ENCODE measurements at regions not wholly inside any gene's neighbourhood (a gene's known extent, or its start where the extent isn't known, plus 50 kb on each side); places are given as distances from the start of the nearest gene placed in this dataset.

DNA sequence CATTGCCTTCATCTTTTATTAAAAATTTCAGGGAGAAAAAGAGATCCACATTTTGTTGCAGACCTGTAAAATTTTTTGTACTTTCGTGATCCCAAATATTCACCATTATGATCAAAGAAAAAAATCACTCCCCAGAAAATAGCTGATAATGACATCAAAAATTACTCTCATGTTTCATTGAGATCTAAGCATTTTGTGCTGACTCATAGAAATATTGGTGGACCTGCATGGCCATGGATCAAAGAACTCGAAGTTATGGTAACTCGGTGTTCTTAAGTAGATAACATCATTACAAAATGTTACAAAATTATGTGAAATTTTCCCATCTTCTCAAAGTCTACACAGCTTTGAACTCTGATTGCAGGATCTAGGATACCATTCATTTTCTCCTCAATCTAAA lies 135.8 kb downstream of the PTGER3 start:
- peaks cover 0 to 4% (median 0%) of the 10 kb centered on the region in 3 donors for H3K27me3 Mint-ChIP-seq (ENCODE audit: low read depth in 3 of 3)
- H3K9me3 Mint-ChIP-seq, result peaks cover 0 to 3% (median 0%) of the 10 kb centered on the region in 6 donors
- H3K27ac Mint-ChIP-seq, result no peak overlapping the region
- H3K4me3 Mint-ChIP-seq, result no peak overlapping the region
- no peaks in the 10 kb centered on the region for H3K36me3 Mint-ChIP-seq
- H3K4me1 Mint-ChIP-seq, result peaks cover 44 to 52% of the 10 kb centered on the region in 2 donors
- no peak for DNase-seq

DNA sequence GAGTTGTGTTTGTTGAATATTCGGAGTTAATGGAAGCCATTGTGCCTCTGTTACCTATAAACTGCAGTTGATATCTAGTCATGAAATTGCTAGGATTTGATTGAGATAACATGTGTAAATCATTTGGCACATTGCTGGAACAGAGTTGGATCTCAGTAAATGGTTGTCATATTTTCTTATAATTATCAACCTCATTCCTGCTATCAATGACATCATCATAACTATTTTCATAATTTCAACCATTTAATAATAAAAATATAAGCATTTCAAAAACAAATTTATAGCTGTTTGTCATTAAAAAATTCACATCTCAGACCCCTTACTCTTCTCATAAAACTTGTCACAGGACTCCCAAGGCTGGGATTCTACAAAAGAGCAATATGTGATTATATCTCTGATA lies 133.4 kb downstream of the PTGER3 start:
- H3K4me3 Mint-ChIP-seq, result no peak overlapping the region
- H3K27ac Mint-ChIP-seq, result no peak overlapping the region
- H3K27me3 Mint-ChIP-seq (ENCODE audit: low read depth in 3 of 3), result peaks cover 2 to 4% (median 3%) of the 10 kb centered on the region in 3 donors
- no peak for DNase-seq
- H3K9me3 Mint-ChIP-seq, result peaks cover 0 to 3% (median 0%) of the 10 kb centered on the region in 6 donors
- H3K4me1 Mint-ChIP-seq, result peaks cover 20 to 29% of the 10 kb centered on the region in 2 donors
- no peaks in the 10 kb centered on the region for H3K36me3 Mint-ChIP-seq

DNA sequence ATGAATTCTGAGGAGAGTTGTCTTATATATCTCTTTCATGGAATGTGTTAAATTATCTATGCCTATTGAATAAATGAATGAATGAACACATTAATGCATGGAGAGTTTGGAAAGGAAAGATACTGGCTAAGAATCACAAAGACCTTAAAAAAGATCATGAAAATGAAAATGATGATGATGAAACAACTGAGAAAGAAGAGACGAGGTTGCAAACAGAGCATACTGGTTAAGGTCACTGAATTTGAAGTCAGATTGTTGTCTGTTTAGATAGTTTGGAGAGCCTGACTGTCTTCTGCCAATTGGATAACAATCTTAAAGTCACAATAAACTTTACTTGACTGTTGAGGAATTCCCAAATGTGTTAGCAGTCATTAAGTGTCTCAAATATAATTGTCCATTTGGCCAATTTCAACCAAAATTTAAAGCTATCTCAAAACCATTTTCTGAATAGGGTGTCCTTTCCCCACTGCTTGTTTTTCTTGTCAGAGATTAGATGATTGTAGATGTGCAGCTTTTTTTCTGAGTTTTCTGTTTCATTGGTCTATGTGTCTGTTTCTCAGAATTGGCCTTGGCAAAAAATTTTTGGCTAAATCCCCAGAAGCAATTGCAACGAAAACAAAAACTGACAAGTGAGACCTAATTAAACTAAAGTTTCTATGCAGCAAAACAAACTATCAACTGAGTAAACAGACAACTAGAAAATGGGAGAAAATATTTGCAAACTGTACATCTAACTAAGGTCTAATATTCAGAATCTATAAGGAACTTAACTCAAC lies 132.2 kb downstream of the PTGER3 start:
- H3K4me1 Mint-ChIP-seq, result peaks cover 10 to 16% of the 10 kb centered on the region in 2 donors
- no peaks in the 10 kb centered on the region for H3K36me3 Mint-ChIP-seq
- no peak overlapping the region for H3K27ac Mint-ChIP-seq

DNA sequence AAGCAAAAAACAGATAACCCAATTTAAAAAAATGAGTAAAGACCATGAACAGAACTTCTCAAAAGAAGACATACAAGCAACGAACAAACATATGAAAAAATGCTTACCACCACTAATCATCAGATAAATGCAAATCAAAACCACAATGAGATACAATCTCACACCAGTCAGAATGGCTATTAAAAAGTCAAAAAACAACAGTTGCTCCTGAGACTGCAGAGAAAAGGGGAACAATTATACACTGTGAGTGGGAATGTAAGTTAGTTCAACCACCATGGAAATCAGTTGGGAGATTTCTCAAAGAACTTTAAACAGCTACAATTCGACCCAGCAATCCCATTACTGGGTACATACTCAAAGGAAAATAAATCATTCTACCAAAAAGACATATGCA lies 131.6 kb downstream of the PTGER3 start:
- H3K9me3 Mint-ChIP-seq, result peaks cover 0 to 7% (median 1%) of the 10 kb centered on the region in 6 donors
- H3K27ac Mint-ChIP-seq, result no peak overlapping the region
- no peak for DNase-seq
- peaks cover 2 to 4% (median 3%) of the 10 kb centered on the region in 3 donors for H3K27me3 Mint-ChIP-seq (ENCODE audit: low read depth in 3 of 3)
- H3K4me3 Mint-ChIP-seq, result no peak overlapping the region
- peaks cover 9 to 12% of the 10 kb centered on the region in 2 donors for H3K4me1 Mint-ChIP-seq
- H3K36me3 Mint-ChIP-seq, result no peaks in the 10 kb centered on the region

More for the DNA sequence above, 132.2 kb downstream of the PTGER3 start:
- DNase-seq, result no peak
- Mint-ChIP-seq H3K4me3 (no peak overlapping the region), H3K27me3 (ENCODE audit: low read depth in 3 of 3) (peaks cover 2 to 4% (median 3%) of the 10 kb centered on the region in 3 donors), H3K9me3 (peaks cover 0 to 3% (median 0%) of the 10 kb centered on the region in 6 donors)

DNA sequence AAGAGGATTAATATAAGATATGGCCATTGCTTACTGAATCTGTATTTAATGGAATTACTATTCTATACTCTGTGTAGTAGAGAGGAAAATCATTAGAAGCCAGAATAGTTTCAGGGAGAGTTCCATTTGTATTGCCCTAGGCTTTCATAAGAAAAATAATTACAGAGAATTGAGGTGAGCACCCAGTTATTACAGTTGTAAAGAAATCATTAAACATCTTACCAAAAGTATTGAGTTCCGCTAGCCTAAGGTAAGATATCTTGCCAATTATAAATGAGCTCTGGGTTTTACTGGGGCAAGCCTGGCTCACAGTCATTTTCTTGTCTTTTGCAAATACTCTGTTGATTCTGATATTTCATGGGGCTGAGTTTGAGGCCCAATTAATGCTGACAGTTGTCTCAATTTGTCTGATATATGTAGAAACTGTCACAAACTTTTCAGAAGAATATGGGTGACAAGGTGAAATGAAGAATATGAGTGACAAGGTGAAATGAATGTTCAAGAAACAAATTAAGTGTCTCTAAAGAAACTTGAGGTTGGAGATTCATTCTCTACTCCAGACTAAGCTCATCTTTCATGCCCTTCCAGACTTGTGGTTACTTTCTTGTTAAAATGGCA lies 127.8 kb downstream of the PTGER3 start:
- Mint-ChIP-seq H3K27me3 (ENCODE audit: low read depth in 3 of 3) (peaks cover 2 to 7% (median 3%) of the 10 kb centered on the region in 3 donors), H3K4me1 (peaks cover 0 to 2% of the 10 kb centered on the region in 2 donors), H3K27ac (no peak overlapping the region), H3K9me3 (peaks cover 6 to 28% (median 10%) of the 10 kb centered on the region in 6 donors), H3K36me3 (peaks cover 0 to 5% (median 0%) of the 10 kb centered on the region in 3 donors), H3K4me3 (no peak overlapping the region)
- no peak for DNase-seq
